22Rv1 (cell line): ENCODE measurements at regions not wholly inside any gene's neighbourhood (a gene's known extent, or its start where the extent isn't known, plus 50 kb on each side); places are given as distances from the start of the nearest gene placed in this dataset.
"Not testable (repeated sequence)": the region's sequence is repeated elsewhere in the genome, so short reads cannot be mapped to it uniquely, and the experiment has no call there.

Experiments used
- ZFX ChIP-seq: fragments of 450-650 bp; IDR thresholded peaks from 2 replicates; pipeline ENCODE4 v1.6.1; 2017; ENCODE audit warnings: antibody characterized with exemption, borderline replicate concordance
- TF ChIP-seq, protein P1 (sequence below): fragments of 450-650 bp; IDR thresholded peaks from 2 replicates; pipeline ENCODE4 v1.5.1; 2017; ENCODE audit warnings: mild to moderate bottlenecking

DNA sequence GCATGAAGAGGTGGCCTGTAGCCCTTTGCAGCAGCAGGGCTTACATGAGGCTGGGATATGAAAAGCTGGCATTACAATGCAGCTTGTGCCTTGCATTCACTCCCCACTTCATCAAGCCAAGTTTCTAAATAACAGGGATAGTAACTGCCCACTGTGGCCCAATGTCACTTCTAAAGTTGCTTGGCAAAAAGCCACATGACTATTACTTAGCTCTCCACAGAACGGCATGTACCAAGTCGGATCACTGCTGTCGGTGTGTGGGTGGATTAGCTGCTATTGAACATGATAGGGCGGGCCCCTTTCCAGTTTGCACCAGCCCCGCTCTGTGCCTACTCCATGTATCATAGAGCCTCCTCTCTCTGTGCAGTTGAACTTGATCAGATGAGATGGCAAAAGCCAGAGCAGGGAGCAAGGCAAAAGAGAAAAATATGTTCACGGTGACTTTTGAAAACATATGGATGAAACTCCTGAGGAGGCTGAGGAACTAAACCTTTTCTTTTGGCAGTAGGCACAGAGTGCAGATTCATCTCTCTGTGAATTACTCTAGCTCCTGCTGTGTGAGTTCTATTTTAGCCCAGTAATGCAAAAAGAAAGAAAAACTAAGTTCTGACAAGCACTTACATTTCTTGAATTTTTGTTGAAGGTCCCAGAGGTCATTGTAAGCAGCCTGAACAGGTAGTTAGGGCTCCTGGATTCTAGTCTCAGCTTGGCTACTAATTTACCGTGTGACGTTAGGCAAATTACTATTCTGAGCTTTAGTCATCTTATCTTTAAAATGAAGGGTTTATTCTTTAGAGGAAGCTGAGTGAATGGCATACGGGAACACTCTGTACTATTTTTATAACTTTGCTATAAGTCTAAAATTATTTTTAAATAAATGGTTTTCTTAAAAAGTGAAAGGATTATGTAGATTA, 125.6 kb upstream of the NBPF9 start:
- TF ChIP-seq, protein P1, sequence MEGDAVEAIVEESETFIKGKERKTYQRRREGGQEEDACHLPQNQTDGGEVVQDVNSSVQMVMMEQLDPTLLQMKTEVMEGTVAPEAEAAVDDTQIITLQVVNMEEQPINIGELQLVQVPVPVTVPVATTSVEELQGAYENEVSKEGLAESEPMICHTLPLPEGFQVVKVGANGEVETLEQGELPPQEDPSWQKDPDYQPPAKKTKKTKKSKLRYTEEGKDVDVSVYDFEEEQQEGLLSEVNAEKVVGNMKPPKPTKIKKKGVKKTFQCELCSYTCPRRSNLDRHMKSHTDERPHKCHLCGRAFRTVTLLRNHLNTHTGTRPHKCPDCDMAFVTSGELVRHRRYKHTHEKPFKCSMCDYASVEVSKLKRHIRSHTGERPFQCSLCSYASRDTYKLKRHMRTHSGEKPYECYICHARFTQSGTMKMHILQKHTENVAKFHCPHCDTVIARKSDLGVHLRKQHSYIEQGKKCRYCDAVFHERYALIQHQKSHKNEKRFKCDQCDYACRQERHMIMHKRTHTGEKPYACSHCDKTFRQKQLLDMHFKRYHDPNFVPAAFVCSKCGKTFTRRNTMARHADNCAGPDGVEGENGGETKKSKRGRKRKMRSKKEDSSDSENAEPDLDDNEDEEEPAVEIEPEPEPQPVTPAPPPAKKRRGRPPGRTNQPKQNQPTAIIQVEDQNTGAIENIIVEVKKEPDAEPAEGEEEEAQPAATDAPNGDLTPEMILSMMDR, result not testable (repeated sequence)
- TF ChIP-seq ZFX, result not testable (repeated sequence)
